PC-3 (cell line): ENCODE measurements at regions not wholly inside any gene's neighbourhood (a gene's known extent, or its start where the extent isn't known, plus 50 kb on each side); places are given as distances from the start of the nearest gene placed in this dataset.

ENCODE experiments used
- EZH2phosphoT487 ChIP-seq: fragments of 300-600 bp; sonication (generic); IDR thresholded peaks from 2 replicates; pipeline ENCODE4 v1.6.1; 2018; ENCODE audit warnings: mild to moderate bottlenecking, antibody characterized with exemption, low read length, borderline replicate concordance
- TF ChIP-seq, protein P1 (sequence below): fragments of 300-600 bp; sonication (generic); conservative IDR thresholded peaks from 2 replicates; pipeline ENCODE4 v1.5.1; 2017; ENCODE audit warnings: antibody characterized with exemption, low read depth, mild to moderate bottlenecking, low read length

- TF ChIP-seq, protein P1, sequence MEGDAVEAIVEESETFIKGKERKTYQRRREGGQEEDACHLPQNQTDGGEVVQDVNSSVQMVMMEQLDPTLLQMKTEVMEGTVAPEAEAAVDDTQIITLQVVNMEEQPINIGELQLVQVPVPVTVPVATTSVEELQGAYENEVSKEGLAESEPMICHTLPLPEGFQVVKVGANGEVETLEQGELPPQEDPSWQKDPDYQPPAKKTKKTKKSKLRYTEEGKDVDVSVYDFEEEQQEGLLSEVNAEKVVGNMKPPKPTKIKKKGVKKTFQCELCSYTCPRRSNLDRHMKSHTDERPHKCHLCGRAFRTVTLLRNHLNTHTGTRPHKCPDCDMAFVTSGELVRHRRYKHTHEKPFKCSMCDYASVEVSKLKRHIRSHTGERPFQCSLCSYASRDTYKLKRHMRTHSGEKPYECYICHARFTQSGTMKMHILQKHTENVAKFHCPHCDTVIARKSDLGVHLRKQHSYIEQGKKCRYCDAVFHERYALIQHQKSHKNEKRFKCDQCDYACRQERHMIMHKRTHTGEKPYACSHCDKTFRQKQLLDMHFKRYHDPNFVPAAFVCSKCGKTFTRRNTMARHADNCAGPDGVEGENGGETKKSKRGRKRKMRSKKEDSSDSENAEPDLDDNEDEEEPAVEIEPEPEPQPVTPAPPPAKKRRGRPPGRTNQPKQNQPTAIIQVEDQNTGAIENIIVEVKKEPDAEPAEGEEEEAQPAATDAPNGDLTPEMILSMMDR: no peak
- no peak for TF ChIP-seq EZH2phosphoT487
These were observed 153.0 kb downstream of the TENT5D start for GRCh38 chrX:80573275-80573674.
